SKM-1 treated with dmso at 0.1 percent for 144 hours (cell line): ENCODE measurements at regions not wholly inside any gene's neighbourhood (a gene's known extent, or its start where the extent isn't known, plus 50 kb on each side); places are given as distances from the start of the nearest gene placed in this dataset.

Experiments used
- DNase-seq: peaks from one replicate; lab custom pipeline; 2025; ENCODE audit not compliant: unreplicated experiment; lab: John Stamatoyannopoulos, UW

DNA sequence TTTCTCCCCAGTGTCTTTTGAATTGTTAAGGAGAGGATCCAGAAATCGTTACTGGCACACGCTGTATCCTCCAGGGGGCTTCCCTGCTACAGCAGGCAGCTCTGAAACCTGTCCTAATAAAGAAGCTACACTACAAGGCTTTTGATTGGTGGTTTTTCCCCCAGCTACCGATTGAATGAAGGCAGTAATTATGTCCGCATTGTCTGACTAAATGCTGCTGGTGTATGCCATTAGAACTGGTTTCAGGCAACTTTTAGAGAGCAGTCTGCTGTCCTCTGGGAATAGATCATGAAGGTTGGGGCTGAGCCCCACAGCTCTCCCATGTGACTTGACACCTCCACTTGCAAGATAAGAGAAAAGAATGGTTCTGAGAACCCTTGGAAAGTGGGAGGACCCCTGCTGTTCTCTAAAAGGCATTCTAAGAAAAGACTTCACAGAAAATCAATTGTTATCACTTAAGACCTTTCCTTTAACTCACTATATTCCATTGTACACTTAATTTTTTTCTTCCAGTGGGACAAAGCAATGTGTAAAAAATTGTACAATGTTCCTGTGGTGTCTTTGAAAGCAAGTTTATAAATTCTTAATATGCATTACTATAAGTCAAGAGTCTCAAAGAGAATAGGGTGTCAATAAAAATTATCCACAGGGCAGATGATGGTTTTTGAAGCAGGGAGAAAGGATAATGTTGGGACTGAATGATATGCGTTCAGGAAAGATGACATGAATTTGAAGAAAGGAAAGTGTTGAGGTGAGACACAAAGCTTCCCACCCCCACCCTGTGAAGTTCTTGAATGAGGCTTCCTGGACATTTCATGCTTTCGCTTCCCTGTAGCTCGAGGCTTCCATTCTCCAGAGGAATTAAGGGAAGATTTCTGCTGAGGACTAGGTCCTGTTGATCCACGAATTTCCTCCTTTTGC lies 53.0 kb upstream of the DAZL start:
- DNase-seq: no peak

DNA sequence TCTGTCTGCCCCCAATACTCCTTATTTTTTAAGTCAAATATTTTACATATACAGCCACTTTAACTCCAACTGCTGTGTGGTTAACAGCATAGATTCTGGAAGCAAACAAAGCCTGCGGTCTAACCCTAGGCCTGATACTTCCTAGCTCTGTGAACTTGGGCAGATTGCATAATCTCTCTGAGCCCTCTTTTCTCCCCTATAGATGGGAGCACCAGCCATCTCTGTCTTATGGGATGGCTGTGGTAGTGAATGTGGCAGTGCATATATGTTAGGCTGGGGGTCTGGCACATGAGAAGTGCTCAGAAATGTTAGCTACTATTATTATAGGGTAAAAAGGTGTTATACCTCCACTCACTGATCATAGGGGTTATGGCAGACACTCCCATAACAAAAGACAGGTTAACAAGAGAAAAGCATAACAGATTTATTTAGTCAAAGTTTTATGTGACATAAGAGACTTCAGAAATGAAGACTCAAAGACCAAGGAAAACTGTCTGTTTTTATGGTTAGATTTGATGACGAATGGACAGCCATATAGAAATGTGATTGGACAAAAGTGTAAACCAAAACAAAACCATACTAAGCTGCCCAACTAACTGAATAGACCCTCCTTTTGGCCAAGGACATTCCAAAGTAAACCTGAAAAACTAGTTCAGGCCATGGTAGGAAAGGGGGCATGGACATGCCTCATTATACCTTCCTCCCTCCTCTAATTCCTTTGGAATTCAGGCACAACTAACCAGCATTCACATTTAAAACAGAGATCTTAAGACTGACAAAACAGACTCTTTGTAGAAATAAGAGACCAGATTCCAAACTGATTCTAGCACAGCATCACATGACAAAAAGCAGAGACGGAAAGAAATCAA lies 53.9 kb upstream of the DAZL start:
- peak; percentile 21 for DNase-seq

- no peak for DNase-seq
Observed at GRCh38 chr3:16663854-16664712, 58.9 kb upstream of the DAZL start.

DNA sequence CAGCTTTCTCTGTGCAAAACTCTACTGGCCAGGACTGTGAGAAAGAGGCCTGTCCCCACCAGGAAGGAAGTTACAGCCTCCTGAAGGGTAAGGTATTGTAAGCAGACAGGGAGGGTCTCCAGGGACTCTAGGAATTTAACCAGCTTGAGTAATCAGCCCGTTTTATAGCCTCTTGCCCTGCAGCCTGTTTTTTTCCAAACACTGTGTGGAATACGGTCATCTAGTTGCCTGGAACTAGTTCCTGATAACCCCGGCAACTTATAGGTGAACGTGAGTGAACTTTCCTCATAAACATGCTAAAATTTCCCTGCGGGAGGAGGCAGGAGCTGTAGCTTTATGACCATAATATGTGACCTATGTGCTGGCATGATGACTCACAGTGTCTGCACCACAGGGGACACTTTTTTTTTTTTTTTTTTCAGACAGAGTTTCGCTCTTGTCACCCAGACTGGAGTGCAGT lies 60.1 kb upstream of the DAZL start:
- DNase-seq: no peak

GRCh38 chr3:16666206-16666605 lies 61.0 kb upstream of the DAZL start:
- no peak for DNase-seq

DNA sequence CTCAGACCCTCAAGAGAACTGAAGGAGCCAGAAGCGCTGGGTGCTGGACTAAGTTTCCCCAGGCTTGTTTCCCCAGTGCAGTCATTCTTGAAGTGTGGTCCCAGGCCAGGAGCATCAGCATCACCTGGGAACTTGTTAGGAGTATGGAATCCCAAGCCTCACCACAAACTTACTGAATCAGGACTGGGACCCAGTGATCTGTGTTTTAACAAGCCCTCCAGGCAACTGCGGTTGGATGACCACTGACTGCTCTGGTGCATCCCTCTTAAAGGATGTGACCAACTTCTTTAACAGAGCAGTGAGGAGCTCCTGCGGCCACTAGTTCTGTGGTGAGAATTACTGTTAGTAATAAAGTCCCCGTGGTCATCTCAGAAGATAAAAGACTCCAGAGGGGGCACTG lies 62.4 kb upstream of the DAZL start:
- DNase-seq: no peak

DNA sequence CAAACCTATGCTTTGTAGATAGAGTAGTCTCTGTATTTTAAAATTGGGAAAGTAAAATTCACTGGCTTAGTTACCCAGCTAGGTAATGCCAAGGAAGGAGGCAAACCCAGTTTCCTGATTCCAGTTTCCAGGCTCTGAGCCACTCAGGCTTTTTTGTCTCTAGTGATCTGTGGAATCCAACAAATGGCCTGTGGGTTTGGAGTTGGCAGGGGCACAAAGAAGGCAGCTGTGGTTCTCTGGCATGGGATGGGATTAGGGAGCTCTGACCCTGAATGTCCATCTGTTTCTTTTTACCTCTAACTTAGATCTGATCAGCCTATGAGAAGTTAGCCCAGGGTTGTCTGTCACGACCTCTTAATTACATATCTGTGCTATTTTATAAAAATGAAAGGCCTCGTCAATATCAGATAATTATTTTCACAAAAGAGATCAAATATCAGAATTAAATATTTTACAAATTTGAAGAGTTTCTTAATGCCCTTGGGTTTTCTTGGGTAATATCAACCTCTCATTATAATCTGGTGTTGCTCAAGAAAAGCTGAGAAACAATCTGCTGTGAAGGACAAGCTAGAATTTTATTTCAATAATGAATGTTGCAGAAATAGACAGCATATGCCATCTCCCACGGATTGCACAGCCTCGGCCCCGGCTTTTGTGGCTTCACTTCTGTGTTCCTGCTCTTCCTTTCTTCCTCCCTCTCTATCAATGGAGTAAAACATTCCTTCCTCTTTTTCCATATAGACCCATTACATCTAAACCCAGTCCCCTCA lies 63.7 kb upstream of the DAZL start:
- no peak for DNase-seq

GRCh38 chr3:16670191-16670590 lies 65.0 kb upstream of the DAZL start:
- DNase-seq: no peak

- DNase-seq: no peak
Observed at GRCh38 chr3:16671690-16672089, 66.5 kb upstream of the DAZL start.

DNA sequence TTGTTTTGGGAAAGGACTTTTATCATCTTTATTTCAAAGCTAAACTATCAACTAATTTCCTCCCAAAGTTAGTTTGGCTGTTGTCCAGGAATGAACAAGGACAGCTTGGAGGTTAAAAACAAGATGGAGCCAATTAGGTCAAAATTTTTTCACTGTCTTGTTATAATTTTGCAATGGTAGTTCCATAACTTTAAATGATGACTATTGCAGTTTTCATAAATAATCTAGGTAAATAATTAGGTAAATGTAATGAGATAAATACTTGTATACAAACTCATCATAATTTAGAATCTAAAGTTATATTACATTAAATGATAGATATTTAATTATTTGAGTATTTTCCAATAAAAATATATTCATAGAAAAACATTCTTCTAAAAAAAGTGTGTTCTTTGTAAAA lies 68.3 kb upstream of the DAZL start:
- no peak for DNase-seq

GRCh38 chr3:16675805-16676204 lies 70.6 kb upstream of the DAZL start:
- no peak for DNase-seq

DNA sequence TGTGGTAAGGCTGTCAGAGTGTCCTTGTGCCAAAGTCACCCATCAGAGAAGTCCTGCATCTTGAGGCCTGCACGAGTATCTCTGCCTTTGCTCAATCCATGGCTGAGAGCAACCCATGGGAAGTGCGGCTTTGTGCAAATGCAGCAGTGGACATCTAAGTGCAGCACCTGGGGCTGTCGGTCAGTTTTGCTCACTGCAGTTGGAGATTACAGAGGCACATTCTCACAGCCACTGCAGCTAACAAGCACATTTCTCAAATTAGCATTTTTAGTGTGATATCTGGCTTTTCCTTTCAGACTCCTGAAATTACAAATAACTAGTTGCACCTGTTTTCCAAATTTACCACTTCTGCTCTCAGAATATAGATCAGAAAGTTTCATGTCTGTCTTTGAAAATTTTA lies 81.5 kb upstream of the DAZL start:
- no peak for DNase-seq

DNA sequence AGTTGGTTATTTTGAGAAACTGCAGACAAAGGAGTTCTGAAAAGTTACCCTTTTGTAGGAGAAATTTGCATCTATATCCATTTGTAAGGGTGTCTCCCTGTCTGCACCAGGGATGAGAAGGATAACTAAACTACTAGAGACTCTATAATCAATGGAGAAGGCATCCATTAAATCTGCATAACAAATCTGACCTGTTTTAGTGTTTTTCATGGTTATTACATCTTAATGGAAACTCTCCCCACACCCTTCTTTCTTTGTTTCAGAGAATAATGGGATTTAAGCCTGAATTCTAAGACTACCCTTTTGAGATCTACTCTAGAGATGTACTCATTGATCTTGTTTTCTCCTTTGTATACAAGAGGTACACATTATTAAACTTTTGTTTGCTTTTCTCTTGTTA lies 82.0 kb upstream of the DAZL start:
- no peak for DNase-seq

DNA sequence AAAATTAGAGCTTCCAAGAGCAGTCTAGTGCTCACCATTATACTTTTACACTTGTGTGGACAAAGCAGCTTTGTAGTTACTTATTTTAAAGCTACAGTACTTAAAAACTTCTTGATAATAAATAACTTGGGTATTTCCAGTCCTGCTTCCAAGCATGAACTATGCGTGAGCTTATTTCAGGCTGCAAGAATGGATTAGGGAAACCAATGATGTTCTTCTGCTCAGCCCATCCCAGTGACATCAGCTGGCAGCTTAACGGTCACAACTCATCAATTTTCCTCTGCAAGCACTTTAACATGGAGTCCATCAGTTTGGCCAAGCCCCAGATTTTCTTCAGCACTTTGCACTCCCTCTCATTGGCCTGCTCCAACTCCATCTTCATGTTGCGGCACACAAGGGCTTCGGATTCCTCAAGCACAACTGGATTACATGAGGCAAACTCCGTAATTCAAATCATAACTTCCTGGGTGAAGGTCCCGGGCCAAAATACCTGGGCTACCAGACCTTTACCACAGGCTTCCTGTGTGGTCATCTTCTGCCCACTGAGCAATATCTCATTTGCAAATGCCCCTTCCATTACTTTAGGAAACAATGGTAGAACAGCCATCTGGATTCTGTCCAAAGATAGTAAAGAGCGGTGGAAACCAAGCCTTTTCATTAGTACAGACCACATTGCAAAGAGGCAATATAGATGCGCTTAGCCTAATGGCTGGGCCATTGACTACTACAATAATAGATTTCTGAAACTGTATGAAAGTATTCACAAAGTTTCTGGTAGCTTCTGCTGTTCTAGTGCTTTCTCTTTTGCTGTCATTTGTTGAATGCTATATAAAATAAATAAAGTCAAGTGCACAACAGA lies 87.5 kb upstream of the DAZL start:
- DNase-seq: no peak

DNA sequence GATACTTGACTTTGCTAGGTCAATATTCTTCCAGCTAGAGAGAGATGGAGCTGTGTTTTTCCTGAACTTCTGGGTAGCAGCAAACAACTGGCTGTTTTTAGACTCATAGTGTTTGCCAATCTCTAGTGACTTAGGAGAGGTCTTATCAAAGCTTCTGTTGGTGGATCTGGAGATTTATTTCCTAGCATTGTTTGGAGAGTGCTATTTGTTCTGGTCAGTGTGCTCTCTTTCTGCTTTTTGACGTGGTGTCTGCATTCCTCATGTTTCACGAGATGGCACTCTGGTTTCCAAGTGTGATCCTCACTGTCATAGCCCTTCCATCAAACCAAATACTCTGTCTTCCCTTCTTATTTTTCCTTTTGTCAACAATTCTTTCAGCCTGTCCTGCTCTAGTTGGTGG lies 88.6 kb upstream of the DAZL start:
- DNase-seq: no peak

DNA sequence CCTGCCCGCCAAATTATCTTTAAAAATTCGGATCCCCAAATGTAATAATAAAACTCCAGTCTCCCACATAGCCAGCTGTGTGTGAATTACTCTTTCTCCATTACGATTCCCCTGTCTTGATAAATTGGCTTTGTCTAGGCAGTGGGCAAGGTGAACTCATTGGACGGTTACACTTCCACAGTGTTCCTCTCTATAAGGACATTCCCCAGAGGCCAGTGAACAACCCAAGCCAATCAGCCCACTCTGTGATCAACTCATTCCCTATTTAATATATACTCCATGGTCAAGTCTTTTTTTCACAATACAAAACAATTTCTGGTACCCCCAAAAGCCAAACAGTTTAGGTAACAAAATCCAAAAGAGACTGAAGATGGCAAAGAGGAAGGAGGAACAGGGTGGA lies 90.5 kb upstream of the DAZL start:
- no peak for DNase-seq

GRCh38 chr3:16697443-16698147 lies 92.4 kb upstream of the DAZL start:
- peak; percentile 78 for DNase-seq

- DNase-seq: no peak
Observed at GRCh38 chr3:16700651-16701050, 95.4 kb upstream of the DAZL start.

- DNase-seq: peak; percentile 78
Observed at GRCh38 chr3:16704941-16705340, 99.7 kb upstream of the DAZL start.
